GM23338 (cell line): ENCODE measurements at regions not wholly inside any gene's neighbourhood (a gene's known extent, or its start where the extent isn't known, plus 50 kb on each side); places are given as distances from the start of the nearest gene placed in this dataset.

ENCODE experiments used
- ATAC-seq: fragments of 200-7000 bp; cut with Tn5 transposase; 3 replicates; pipeline ENCODE4 v1.9.1; 2020
- DNase-seq: peaks from one replicate; pipeline ENCODE4 v3.0.0-alpha.2; 2015; ENCODE audit warnings: low spot score
- H2AFZ ChIP-seq: fragments of 200-600 bp; sonication (generic); 2 replicates; pipeline ENCODE4 v1.8.0; 2016; ENCODE audit warnings: antibody characterized with exemption, mild to moderate bottlenecking, moderate library complexity
- H3F3A ChIP-seq: fragments of 200-600 bp; sonication (generic); replicated peaks from 2 replicates; pipeline ENCODE4 v1.8.0; 2017; ENCODE audit warnings: antibody characterized with exemption, mixed run types, low read depth
- H3K27ac ChIP-seq: fragments of 200-600 bp; sonication (generic); 2 replicates; pipeline ENCODE4 v1.6.1; 2016; ENCODE audit warnings: low read depth
- H3K27me3 ChIP-seq: fragments of 200-600 bp; sonication (generic); 2 replicates; pipeline ENCODE4 v1.8.0; 2016; ENCODE audit warnings: mild to moderate bottlenecking, mixed run types, moderate library complexity; ENCODE audit not compliant: insufficient read depth
- H3K36me3 ChIP-seq: fragments of 200-600 bp; sonication (generic); 2 replicates; pipeline ENCODE4 v1.8.0; 2016; ENCODE audit warnings: mild to moderate bottlenecking; ENCODE audit not compliant: insufficient read depth
- H3K4me1 ChIP-seq: fragments of 200-600 bp; sonication (generic); 2 replicates; pipeline ENCODE4 v1.8.0; 2016; ENCODE audit warnings: mild to moderate bottlenecking, moderate library complexity; ENCODE audit not compliant: insufficient read depth
- H3K4me2 ChIP-seq: fragments of 200-600 bp; sonication (generic); 2 replicates; pipeline ENCODE4 v1.7.1; 2017; ENCODE audit warnings: mixed run types
- H3K4me3 ChIP-seq: fragments of 200-600 bp; sonication (generic); 2 replicates; pipeline ENCODE4 v1.6.1; 2016; ENCODE audit warnings: mixed run types
- H3K79me2 ChIP-seq: fragments of 200-600 bp; sonication (generic); replicated peaks from 2 replicates; pipeline ENCODE4 v1.8.0; 2017; ENCODE audit warnings: mild to moderate bottlenecking; ENCODE audit not compliant: insufficient read depth
- H3K9me2 ChIP-seq: fragments of 200-600 bp; sonication (generic); 2 replicates; pipeline ENCODE4 v1.8.0; 2017; ENCODE audit not compliant: insufficient read depth
- H4K20me1 ChIP-seq: fragments of 200-600 bp; sonication (generic); replicated peaks from 2 replicates; pipeline ENCODE4 v1.8.0; 2017; ENCODE audit warnings: mild to moderate bottlenecking; ENCODE audit not compliant: insufficient read depth
- H3K27ac Mint-ChIP-seq: 2 replicates; pipeline ENCODE4 v1.8.0; 2020; ENCODE audit warnings: inconsistent platforms, mild to moderate bottlenecking, moderate library complexity, mixed read lengths
- H3K27me3 Mint-ChIP-seq: 3 replicates; pipeline ENCODE4 v1.8.0; 2022; ENCODE audit warnings: low read depth, mild to moderate bottlenecking, moderate library complexity, mixed read lengths, inconsistent platforms; ENCODE audit not compliant: insufficient read depth, poor library complexity
- H3K36me3 Mint-ChIP-seq: 3 replicates; pipeline ENCODE4 v1.8.0; 2021; ENCODE audit warnings: low read depth, mild to moderate bottlenecking, inconsistent platforms, moderate library complexity, mixed read lengths
- H3K4me1 Mint-ChIP-seq: 3 replicates; pipeline ENCODE4 v1.8.0; 2020; ENCODE audit warnings: mild to moderate bottlenecking, inconsistent platforms, mixed read lengths
- H3K4me3 Mint-ChIP-seq: 3 replicates; pipeline ENCODE4 v1.8.0; 2021; ENCODE audit warnings: moderate library complexity, mild to moderate bottlenecking, inconsistent platforms, mixed read lengths
- H3K9me3 Mint-ChIP-seq: 3 replicates; pipeline ENCODE4 v1.8.0; 2020; ENCODE audit warnings: moderate library complexity, mild to moderate bottlenecking, inconsistent platforms, mixed read lengths
- CREB1 ChIP-seq: fragments of 250-450 bp; sonication (Bioruptor Pico); IDR thresholded peaks from 2 replicates; pipeline ENCODE4 v1.5.0; 2020; ENCODE audit warnings: low read depth, mild to moderate bottlenecking, moderate library complexity
- EZH2 ChIP-seq: fragments of 200-600 bp; sonication (generic); IDR thresholded peaks from one replicate; pipeline ENCODE4 v1.8.0; 2017; ENCODE audit warnings: antibody characterized with exemption, mild to moderate bottlenecking, low read depth; ENCODE audit not compliant: unreplicated experiment
- JUNB ChIP-seq: IDR thresholded peaks from one replicate; pipeline ENCODE4 v1.6.1; 2016; ENCODE audit warnings: antibody characterized with exemption; ENCODE audit not compliant: unreplicated experiment
- POLR2AphosphoS5 ChIP-seq: IDR thresholded peaks from 2 replicates; pipeline ENCODE4 v1.6.1; 2016; ENCODE audit warnings: antibody characterized with exemption, low read depth
- STAT1 ChIP-seq: IDR thresholded peaks from one replicate; pipeline ENCODE4 v1.6.1; 2016; ENCODE audit warnings: antibody characterized with exemption; ENCODE audit not compliant: unreplicated experiment
- ZNF114 ChIP-seq: fragments of 250-450 bp; sonication (Bioruptor Pico); IDR thresholded peaks from 2 replicates; pipeline ENCODE4 v1.5.0; 2020; ENCODE audit warnings: mild to moderate bottlenecking, moderate library complexity
- ZNF331 ChIP-seq: fragments of 250-450 bp; sonication (Bioruptor Pico); IDR thresholded peaks from 2 replicates; pipeline ENCODE4 v1.5.0; 2020; ENCODE audit warnings: low read depth, mild to moderate bottlenecking, moderate library complexity
- TF ChIP-seq, protein P1 (sequence below): IDR thresholded peaks from 2 replicates; pipeline ENCODE4 v1.6.1; 2016; ENCODE audit warnings: antibody characterized with exemption
- TF ChIP-seq, protein P2 (sequence below): fragments of 250-450 bp; sonication (Bioruptor Pico); IDR thresholded peaks from 2 replicates; pipeline ENCODE4 v1.5.0; 2020; ENCODE audit warnings: mild to moderate bottlenecking, moderate library complexity
- TF ChIP-seq, protein P3 (sequence below), 2 experiments: fragments of 200-600 bp in 1 of 2; sonication (generic) in 1 of 2; conservative IDR thresholded peaks; 2 replicates each; pipeline versions ENCODE4 v1.5.1 to v1.6.1; 2016 to 2017; ENCODE audit warnings: antibody characterized with exemption in 2 of 2, low read depth in 2 of 2, mild to moderate bottlenecking in 2 of 2, moderate library complexity in 1 of 2

DNA sequence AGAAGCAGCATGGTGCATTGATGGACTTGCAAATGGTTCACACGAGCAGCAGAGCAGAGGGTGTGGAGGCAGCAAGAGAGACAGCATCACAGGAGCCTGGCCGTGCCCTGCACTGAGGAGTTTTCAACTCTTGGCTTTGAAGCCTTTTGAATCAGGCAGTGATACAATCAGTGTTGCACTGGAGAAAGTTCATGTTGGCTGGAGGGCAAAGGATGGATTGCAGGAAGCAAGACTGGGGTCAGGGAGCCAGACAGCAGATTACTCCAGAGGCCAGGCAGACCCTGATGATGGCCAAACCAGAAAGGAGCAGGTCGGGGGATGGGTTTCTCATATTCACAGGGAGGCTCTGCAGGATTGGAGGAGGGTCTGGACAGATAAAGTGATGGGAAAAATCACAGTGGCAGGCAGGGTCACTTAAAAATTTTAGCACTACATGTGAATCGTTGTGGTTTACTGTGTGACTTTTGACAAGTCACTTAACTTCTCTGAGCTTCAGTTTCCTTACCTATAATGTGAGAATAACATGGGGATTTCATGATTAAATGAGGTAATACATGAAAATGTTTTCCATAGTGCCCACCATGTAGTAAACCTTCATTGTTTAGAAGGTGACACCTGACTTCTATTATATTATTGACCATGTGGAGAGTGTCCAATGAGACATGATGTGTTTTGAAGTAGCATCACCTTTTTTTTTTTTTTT lies 125.3 kb downstream of the SALL1 start:
- Histone ChIP-seq H3K79me2 (no peaks in the 10 kb centered on the region), H2AFZ (0 out of 2 replicates have a peak overlapping the region, but pooled peaks have one; percentile 43), H3K4me1 (peaks cover 7% of the 10 kb centered on the region), H3K4me3 (no peak overlapping the region), H3K36me3 (no peaks in the 10 kb centered on the region), H3K9me2 (0 out of 2 replicates have a peak, but pooled peaks cover 8% of the 10 kb centered on the region), H4K20me1 (no peaks in the 10 kb centered on the region), H3F3A (no peaks in the 10 kb centered on the region), H3K27me3 (no peaks in the 10 kb centered on the region), H3K27ac (no peak overlapping the region), H3K4me2 (no peak overlapping the region)
- H3K27ac Mint-ChIP-seq = no peak overlapping the region
- DNase-seq = no peak
- ATAC-seq = no peak
- no peak overlapping the region for H3K4me3 Mint-ChIP-seq
- H3K4me1 Mint-ChIP-seq = peaks cover 17% of the 10 kb centered on the region
- no peaks in the 10 kb centered on the region for H3K9me3 Mint-ChIP-seq
- no peaks in the 10 kb centered on the region for H3K36me3 Mint-ChIP-seq
- TF ChIP-seq ZNF114 (CRISPR knock-in tag) = no peak
- TF ChIP-seq, protein P1, sequence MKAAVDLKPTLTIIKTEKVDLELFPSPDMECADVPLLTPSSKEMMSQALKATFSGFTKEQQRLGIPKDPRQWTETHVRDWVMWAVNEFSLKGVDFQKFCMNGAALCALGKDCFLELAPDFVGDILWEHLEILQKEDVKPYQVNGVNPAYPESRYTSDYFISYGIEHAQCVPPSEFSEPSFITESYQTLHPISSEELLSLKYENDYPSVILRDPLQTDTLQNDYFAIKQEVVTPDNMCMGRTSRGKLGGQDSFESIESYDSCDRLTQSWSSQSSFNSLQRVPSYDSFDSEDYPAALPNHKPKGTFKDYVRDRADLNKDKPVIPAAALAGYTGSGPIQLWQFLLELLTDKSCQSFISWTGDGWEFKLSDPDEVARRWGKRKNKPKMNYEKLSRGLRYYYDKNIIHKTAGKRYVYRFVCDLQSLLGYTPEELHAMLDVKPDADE = no peak
- H3K27me3 Mint-ChIP-seq = no peaks in the 10 kb centered on the region

DNA sequence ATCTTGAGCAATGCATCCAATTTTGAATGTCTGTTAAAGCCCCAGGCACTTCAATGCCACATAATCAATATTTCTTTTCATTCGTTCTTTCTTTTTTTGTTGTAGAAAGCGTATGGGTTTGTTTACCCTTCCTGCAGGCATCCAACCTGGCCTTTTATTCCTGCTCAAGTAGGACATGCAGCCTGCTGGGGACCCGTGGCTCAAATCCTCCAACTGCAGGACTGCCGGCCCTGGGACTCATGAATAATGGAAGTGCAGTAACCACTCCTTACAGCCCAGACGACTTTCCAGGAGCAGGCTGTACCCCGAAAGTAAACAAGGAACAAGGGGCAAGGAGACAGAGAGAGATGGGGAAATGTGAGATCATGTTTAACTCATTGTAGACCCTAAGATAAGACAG lies 126.4 kb downstream of the SALL1 start:
- no peak overlapping the region for H3K27ac Mint-ChIP-seq
- ATAC-seq = peak; percentile 87
- TF ChIP-seq EZH2 (no peak), JUNB (no peak), POLR2AphosphoS5 (no peak), ZNF114 (CRISPR knock-in tag) (no peak), ZNF331 (CRISPR knock-in tag) (no peak), STAT1 (no peak), CREB1 (CRISPR knock-in tag) (no peak)
- TF ChIP-seq, protein P2, sequence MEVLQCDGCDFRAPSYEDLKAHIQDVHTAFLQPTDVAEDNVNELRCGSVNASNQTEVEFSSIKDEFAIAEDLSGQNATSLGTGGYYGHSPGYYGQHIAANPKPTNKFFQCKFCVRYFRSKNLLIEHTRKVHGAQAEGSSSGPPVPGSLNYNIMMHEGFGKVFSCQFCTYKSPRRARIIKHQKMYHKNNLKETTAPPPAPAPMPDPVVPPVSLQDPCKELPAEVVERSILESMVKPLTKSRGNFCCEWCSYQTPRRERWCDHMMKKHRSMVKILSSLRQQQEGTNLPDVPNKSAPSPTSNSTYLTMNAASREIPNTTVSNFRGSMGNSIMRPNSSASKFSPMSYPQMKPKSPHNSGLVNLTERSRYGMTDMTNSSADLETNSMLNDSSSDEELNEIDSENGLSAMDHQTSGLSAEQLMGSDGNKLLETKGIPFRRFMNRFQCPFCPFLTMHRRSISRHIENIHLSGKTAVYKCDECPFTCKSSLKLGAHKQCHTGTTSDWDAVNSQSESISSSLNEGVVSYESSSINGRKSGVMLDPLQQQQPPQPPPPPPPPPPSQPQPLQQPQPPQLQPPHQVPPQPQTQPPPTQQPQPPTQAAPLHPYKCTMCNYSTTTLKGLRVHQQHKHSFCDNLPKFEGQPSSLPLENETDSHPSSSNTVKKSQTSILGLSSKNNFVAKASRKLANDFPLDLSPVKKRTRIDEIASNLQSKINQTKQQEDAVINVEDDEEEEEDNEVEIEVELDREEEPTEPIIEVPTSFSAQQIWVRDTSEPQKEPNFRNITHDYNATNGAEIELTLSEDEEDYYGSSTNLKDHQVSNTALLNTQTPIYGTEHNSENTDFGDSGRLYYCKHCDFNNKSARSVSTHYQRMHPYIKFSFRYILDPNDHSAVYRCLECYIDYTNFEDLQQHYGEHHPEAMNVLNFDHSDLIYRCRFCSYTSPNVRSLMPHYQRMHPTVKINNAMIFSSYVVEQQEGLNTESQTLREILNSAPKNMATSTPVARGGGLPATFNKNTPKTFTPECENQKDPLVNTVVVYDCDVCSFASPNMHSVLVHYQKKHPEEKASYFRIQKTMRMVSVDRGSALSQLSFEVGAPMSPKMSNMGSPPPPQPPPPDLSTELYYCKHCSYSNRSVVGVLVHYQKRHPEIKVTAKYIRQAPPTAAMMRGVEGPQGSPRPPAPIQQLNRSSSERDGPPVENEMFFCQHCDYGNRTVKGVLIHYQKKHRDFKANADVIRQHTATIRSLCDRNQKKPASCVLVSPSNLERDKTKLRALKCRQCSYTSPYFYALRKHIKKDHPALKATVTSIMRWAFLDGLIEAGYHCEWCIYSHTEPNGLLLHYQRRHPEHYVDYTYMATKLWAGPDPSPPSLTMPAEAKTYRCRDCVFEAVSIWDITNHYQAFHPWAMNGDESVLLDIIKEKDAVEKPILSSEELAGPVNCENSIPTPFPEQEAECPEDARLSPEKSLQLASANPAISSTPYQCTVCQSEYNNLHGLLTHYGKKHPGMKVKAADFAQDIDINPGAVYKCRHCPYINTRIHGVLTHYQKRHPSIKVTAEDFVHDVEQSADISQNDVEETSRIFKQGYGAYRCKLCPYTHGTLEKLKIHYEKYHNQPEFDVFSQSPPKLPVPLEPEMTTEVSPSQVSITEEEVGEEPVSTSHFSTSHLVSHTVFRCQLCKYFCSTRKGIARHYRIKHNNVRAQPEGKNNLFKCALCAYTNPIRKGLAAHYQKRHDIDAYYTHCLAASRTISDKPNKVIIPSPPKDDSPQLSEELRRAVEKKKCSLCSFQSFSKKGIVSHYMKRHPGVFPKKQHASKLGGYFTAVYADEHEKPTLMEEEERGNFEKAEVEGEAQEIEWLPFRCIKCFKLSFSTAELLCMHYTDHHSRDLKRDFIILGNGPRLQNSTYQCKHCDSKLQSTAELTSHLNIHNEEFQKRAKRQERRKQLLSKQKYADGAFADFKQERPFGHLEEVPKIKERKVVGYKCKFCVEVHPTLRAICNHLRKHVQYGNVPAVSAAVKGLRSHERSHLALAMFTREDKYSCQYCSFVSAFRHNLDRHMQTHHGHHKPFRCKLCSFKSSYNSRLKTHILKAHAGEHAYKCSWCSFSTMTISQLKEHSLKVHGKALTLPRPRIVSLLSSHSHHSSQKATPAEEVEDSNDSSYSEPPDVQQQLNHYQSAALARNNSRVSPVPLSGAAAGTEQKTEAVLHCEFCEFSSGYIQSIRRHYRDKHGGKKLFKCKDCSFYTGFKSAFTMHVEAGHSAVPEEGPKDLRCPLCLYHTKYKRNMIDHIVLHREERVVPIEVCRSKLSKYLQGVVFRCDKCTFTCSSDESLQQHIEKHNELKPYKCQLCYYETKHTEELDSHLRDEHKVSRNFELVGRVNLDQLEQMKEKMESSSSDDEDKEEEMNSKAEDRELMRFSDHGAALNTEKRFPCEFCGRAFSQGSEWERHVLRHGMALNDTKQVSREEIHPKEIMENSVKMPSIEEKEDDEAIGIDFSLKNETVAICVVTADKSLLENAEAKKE (CRISPR knock-in tag) = no peak
- TF ChIP-seq, protein P3, sequence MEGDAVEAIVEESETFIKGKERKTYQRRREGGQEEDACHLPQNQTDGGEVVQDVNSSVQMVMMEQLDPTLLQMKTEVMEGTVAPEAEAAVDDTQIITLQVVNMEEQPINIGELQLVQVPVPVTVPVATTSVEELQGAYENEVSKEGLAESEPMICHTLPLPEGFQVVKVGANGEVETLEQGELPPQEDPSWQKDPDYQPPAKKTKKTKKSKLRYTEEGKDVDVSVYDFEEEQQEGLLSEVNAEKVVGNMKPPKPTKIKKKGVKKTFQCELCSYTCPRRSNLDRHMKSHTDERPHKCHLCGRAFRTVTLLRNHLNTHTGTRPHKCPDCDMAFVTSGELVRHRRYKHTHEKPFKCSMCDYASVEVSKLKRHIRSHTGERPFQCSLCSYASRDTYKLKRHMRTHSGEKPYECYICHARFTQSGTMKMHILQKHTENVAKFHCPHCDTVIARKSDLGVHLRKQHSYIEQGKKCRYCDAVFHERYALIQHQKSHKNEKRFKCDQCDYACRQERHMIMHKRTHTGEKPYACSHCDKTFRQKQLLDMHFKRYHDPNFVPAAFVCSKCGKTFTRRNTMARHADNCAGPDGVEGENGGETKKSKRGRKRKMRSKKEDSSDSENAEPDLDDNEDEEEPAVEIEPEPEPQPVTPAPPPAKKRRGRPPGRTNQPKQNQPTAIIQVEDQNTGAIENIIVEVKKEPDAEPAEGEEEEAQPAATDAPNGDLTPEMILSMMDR (conservative IDR thresholded peaks at IDR 0.05; ENCODE audit: low read depth in 2 of 2) = no peak
- TF ChIP-seq, protein P1 = no peak

More for the DNA sequence above, 126.4 kb downstream of the SALL1 start:
- Histone ChIP-seq H4K20me1 (no peaks in the 10 kb centered on the region), H3K4me3 (no peak overlapping the region), H3K4me1 (peaks cover 7% of the 10 kb centered on the region), H3K27ac (no peak overlapping the region), H3K4me2 (no peak overlapping the region), H2AFZ (peak overlapping the region; percentile 78), H3K27me3 (no peaks in the 10 kb centered on the region), H3K79me2 (no peaks in the 10 kb centered on the region), H3F3A (no peaks in the 10 kb centered on the region), H3K36me3 (no peaks in the 10 kb centered on the region), H3K9me2 (0 out of 2 replicates have a peak, but pooled peaks cover 8% of the 10 kb centered on the region)
- Mint-ChIP-seq H3K27me3 (peaks cover 1% of the 10 kb centered on the region), H3K9me3 (no peaks in the 10 kb centered on the region), H3K4me1 (peaks cover 17% of the 10 kb centered on the region), H3K4me3 (no peak overlapping the region), H3K36me3 (no peaks in the 10 kb centered on the region)
- DNase-seq = no peak
